ENCODE measurements at regions not wholly inside any gene's neighbourhood (a gene's known extent, or its start where the extent isn't known, plus 50 kb on each side); places are given as distances from the start of the nearest gene placed in this dataset.

- TF ChIP-seq POLR2A (IDR thresholded peaks at IDR 0.05) = no peak
- no peak for TF ChIP-seq CTCF (IDR thresholded peaks at IDR 0.05)
Measured at GRCh38 chr2:175310813-175311504, 129.4 kb upstream of the ATP5MC3 start.
